HEK293 (cell line): ENCODE measurements at regions not wholly inside any gene's neighbourhood (a gene's known extent, or its start where the extent isn't known, plus 50 kb on each side); places are given as distances from the start of the nearest gene placed in this dataset.

Experiments
- CTCF ChIA-PET: fragments of 350-600 bp; formaldehyde crosslinking; extraction: SDS; loops from one replicate; lab custom pipeline; 2021; ENCODE audit warnings: antibody characterized with exemption; lab: Yijun Ruan, JAX
- POLR2A ChIA-PET: fragments of 300-600 bp; formaldehyde crosslinking; extraction: SDS; loops from one replicate; lab custom pipeline; 2020; ENCODE audit warnings: antibody characterized with exemption, inconsistent platforms; lab: Yijun Ruan, JAX
- H3K27ac ChIP-seq: fragments of 200-500 bp; sonication (Bioruptor generic); 2 replicates; pipeline ENCODE4 v1.5.1; 2014; ENCODE audit warnings: low read depth, low read length, control low read depth, inconsistent platforms; ENCODE audit errors: extremely low read depth
- H3K36me3 ChIP-seq, 2 experiments: fragments of 200-500 bp in 1 of 2; sonication (Bioruptor generic) in 1 of 2; 1 replicate in 1 of 2; 2 replicates in 1 of 2; pipeline ENCODE4 v1.5.1; 2014 to 2017; ENCODE audit warnings: inconsistent platforms in 2 of 2, low read length in 2 of 2; ENCODE audit not compliant: control insufficient read depth in 2 of 2, insufficient read depth in 1 of 2
- H3K4me1 ChIP-seq: fragments of 200-500 bp; sonication (Bioruptor generic); 2 replicates; pipeline ENCODE4 v1.5.1; 2014; ENCODE audit warnings: mild to moderate bottlenecking, low read length, inconsistent platforms; ENCODE audit not compliant: control insufficient read depth, insufficient read depth
- H3K4me3 ChIP-seq: 2 replicates; pipeline ENCODE4 v1.5.1; 2011; ENCODE audit warnings: low read depth, mild to moderate bottlenecking, control low read depth, low read length, moderate library complexity
- H3K9me3 ChIP-seq: fragments of 200-500 bp; sonication (Bioruptor generic); 2 replicates; pipeline ENCODE4 v1.5.1; 2014; ENCODE audit warnings: low read depth, low read length, inconsistent platforms; ENCODE audit not compliant: control insufficient read depth, insufficient read depth
- SP2 ChIP-seq: fragments of 450-650 bp; formaldehyde crosslinking; IDR thresholded peaks from 2 replicates; pipeline ENCODE4 v1.5.1; 2016; ENCODE audit warnings: missing biosample characterization, missing genetic modification characterization
- SP3 ChIP-seq: fragments of 450-650 bp; formaldehyde crosslinking; IDR thresholded peaks from 2 replicates; pipeline ENCODE4 v1.5.1; 2016; ENCODE audit warnings: missing biosample characterization, missing genetic modification characterization
- TCF7L2 ChIP-seq: IDR thresholded peaks from 2 replicates; pipeline ENCODE4 v1.6.1; 2011; ENCODE audit warnings: low read depth, mild to moderate bottlenecking, inconsistent platforms, low read length, moderate library complexity, borderline replicate concordance
- ZFP37 ChIP-seq: fragments of 450-650 bp; formaldehyde crosslinking; IDR thresholded peaks from 2 replicates; pipeline ENCODE4 v1.5.1; 2016; ENCODE audit warnings: missing biosample characterization, missing genetic modification characterization
- ZFP41 ChIP-seq: fragments of 450-650 bp; formaldehyde crosslinking; IDR thresholded peaks from 2 replicates; pipeline ENCODE4 v1.5.1; 2016; ENCODE audit warnings: missing biosample characterization, missing genetic modification characterization, borderline replicate concordance
- ZNF132 ChIP-seq: fragments of 450-650 bp; formaldehyde crosslinking; IDR thresholded peaks from 2 replicates; pipeline ENCODE4 v1.5.1; 2017; ENCODE audit warnings: missing biosample characterization, missing genetic modification characterization, borderline replicate concordance
- ZNF211 ChIP-seq: fragments of 450-650 bp; formaldehyde crosslinking; IDR thresholded peaks from 2 replicates; pipeline ENCODE4 v1.5.1; 2016; ENCODE audit warnings: low read depth, missing biosample characterization, missing genetic modification characterization
- ZNF214 ChIP-seq: fragments of 450-650 bp; formaldehyde crosslinking; IDR thresholded peaks from 2 replicates; pipeline ENCODE4 v1.5.1; 2017; ENCODE audit warnings: missing biosample characterization, mild to moderate bottlenecking, missing genetic modification characterization, borderline replicate concordance
- ZNF221 ChIP-seq: fragments of 450-650 bp; formaldehyde crosslinking; IDR thresholded peaks from 2 replicates; pipeline ENCODE4 v1.5.1; 2017; ENCODE audit warnings: missing biosample characterization, missing genetic modification characterization, borderline replicate concordance
- ZNF404 ChIP-seq: fragments of 450-650 bp; formaldehyde crosslinking; IDR thresholded peaks from 2 replicates; pipeline ENCODE4 v1.5.1; 2017; ENCODE audit warnings: missing biosample characterization, missing genetic modification characterization
- ZNF416 ChIP-seq: fragments of 450-650 bp; formaldehyde crosslinking; IDR thresholded peaks from 2 replicates; pipeline ENCODE4 v1.5.1; 2016; ENCODE audit warnings: missing biosample characterization, missing genetic modification characterization
- ZNF571 ChIP-seq: fragments of 450-650 bp; formaldehyde crosslinking; IDR thresholded peaks from 2 replicates; pipeline ENCODE4 v1.5.0; 2017; ENCODE audit warnings: missing biosample characterization, missing genetic modification characterization
- ZNF626 ChIP-seq: fragments of 450-650 bp; sonication (Bioruptor Pico); formaldehyde crosslinking; IDR thresholded peaks from 2 replicates; pipeline ENCODE4 v1.5.1; 2018; ENCODE audit warnings: missing biosample characterization, missing genetic modification characterization, inconsistent platforms
- TF ChIP-seq, protein P1 (sequence below): fragments of 450-650 bp; formaldehyde crosslinking; IDR thresholded peaks from 2 replicates; pipeline ENCODE4 v1.5.1; 2016; ENCODE audit warnings: missing biosample characterization, missing genetic modification characterization
- TF ChIP-seq, protein P2 (sequence below): fragments of 450-650 bp; formaldehyde crosslinking; IDR thresholded peaks from 2 replicates; pipeline ENCODE4 v1.5.1; 2016; ENCODE audit warnings: missing biosample characterization, missing genetic modification characterization
- TF ChIP-seq, protein P3 (sequence below): fragments of 450-650 bp; formaldehyde crosslinking; IDR thresholded peaks from 2 replicates; pipeline ENCODE4 v1.5.1; 2016; ENCODE audit warnings: missing biosample characterization, missing genetic modification characterization, low read depth
- TF ChIP-seq, protein P4 (sequence below): fragments of 450-650 bp; formaldehyde crosslinking; IDR thresholded peaks from 2 replicates; pipeline ENCODE4 v1.5.1; 2016; ENCODE audit warnings: missing biosample characterization, missing genetic modification characterization

DNA sequence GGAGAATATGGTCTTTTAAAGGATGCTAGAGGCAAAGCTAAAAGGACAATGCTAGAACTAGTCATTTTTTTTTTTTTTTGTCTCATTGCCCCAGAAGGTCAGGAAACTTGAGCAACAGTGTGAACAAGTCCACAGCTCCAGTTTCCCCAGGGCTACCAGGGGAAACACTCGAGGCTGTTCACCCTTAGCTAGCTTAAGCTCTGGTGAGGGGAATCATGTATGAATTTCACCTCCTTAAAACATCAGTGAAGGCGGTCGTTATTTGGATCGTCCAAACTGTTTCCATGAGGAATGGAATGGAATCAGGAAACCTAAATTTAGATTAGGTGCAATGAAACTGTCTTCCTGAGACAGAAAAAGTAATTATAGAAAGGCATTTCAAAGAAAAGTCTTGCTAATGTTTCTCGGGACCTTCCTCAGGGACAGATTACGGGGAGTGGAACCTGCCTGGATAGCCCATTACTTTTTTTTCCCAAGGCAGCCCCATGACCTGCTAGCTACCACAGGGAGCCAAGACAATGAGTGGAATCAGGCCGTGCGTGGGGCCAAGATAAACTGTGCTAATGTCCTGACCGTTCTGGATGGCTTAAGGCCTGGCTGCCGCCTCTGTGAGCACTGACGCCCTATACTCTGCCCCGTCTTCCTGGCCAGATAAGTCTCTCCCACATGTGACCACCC is 164.8 kb upstream of the SGK1 start:
- TF ChIP-seq ZNF626 (no peak), SP2 (no peak), ZNF571 (tag by site-specific recombination) (no peak), ZNF132 (tag by site-specific recombination) (no peak), TCF7L2 (no peak), ZNF211 (tag by site-specific recombination) (no peak), ZNF416 (no peak), ZNF221 (tag by site-specific recombination) (no peak), ZNF404 (tag by site-specific recombination) (no peak)
- Histone ChIP-seq H3K4me1 (no peaks in the 10 kb centered on the region), H3K36me3 (no peaks in the 10 kb centered on the region), H3K27ac (no peak overlapping the region), H3K9me3 (no peaks in the 10 kb centered on the region), H3K4me3 (no peak overlapping the region)
- POLR2A ChIA-PET, result no interaction called here
- CTCF ChIA-PET, result interaction anchor here (0.9 kb wide), 1 partner anchor 11 kb away, joined by 3 read pairs; no protein-coding TSS in a partner anchor

DNA sequence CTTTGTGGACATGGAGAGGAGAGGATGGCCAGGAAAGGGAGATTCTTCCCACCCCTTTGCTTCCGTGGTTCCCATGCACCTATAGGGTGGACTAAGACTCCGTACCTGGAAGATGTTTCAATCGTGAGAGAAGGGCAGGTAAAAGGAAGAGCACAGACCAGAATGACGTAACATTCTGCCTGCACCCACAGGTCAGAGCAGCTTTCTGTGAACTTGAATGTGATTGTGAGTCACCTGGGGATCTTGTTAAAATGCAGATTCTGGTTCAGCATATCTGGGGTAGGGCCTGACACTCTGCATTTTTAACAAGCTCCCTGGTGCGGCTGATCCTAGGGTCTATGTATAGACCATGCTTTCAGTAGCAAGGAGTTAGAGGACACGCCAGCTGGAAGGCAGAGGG is 164.1 kb upstream of the SGK1 start:
- Histone ChIP-seq H3K4me1 (no peaks in the 10 kb centered on the region), H3K27ac (no peak overlapping the region), H3K36me3 (no peaks in the 10 kb centered on the region), H3K4me3 (no peak overlapping the region), H3K9me3 (no peaks in the 10 kb centered on the region)
- ChIA-PET CTCF (interaction anchor here (0.7 to 0.9 kb wide), 2 partner anchors 12 to 99 kb away, joined by 3 read pairs; no protein-coding TSS in a partner anchor), POLR2A (no interaction called here)
- TF ChIP-seq, protein P1, sequence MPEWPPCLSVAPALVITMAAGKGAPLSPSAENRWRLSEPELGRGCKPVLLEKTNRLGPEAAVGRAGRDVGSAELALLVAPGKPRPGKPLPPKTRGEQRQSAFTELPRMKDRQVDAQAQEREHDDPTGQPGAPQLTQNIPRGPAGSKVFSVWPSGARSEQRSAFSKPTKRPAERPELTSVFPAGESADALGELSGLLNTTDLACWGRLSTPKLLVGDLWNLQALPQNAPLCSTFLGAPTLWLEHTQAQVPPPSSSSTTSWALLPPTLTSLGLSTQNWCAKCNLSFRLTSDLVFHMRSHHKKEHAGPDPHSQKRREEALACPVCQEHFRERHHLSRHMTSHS (tag by site-specific recombination), result no peak
- TF ChIP-seq, protein P2, sequence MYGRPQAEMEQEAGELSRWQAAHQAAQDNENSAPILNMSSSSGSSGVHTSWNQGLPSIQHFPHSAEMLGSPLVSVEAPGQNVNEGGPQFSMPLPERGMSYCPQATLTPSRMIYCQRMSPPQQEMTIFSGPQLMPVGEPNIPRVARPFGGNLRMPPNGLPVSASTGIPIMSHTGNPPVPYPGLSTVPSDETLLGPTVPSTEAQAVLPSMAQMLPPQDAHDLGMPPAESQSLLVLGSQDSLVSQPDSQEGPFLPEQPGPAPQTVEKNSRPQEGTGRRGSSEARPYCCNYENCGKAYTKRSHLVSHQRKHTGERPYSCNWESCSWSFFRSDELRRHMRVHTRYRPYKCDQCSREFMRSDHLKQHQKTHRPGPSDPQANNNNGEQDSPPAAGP (tag by site-specific recombination), result no peak
- TF ChIP-seq ZFP41 (tag by site-specific recombination), result no peak
- TF ChIP-seq SP3 (tag by site-specific recombination), result no peak
- TF ChIP-seq, protein P3, sequence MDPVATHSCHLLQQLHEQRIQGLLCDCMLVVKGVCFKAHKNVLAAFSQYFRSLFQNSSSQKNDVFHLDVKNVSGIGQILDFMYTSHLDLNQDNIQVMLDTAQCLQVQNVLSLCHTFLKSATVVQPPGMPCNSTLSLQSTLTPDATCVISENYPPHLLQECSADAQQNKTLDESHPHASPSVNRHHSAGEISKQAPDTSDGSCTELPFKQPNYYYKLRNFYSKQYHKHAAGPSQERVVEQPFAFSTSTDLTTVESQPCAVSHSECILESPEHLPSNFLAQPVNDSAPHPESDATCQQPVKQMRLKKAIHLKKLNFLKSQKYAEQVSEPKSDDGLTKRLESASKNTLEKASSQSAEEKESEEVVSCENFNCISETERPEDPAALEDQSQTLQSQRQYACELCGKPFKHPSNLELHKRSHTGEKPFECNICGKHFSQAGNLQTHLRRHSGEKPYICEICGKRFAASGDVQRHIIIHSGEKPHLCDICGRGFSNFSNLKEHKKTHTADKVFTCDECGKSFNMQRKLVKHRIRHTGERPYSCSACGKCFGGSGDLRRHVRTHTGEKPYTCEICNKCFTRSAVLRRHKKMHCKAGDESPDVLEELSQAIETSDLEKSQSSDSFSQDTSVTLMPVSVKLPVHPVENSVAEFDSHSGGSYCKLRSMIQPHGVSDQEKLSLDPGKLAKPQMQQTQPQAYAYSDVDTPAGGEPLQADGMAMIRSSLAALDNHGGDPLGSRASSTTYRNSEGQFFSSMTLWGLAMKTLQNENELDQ (tag by site-specific recombination), result no peak
- TF ChIP-seq ZNF214 (tag by site-specific recombination), result no peak
- no peak for TF ChIP-seq ZFP37 (tag by site-specific recombination)
- TF ChIP-seq, protein P4, sequence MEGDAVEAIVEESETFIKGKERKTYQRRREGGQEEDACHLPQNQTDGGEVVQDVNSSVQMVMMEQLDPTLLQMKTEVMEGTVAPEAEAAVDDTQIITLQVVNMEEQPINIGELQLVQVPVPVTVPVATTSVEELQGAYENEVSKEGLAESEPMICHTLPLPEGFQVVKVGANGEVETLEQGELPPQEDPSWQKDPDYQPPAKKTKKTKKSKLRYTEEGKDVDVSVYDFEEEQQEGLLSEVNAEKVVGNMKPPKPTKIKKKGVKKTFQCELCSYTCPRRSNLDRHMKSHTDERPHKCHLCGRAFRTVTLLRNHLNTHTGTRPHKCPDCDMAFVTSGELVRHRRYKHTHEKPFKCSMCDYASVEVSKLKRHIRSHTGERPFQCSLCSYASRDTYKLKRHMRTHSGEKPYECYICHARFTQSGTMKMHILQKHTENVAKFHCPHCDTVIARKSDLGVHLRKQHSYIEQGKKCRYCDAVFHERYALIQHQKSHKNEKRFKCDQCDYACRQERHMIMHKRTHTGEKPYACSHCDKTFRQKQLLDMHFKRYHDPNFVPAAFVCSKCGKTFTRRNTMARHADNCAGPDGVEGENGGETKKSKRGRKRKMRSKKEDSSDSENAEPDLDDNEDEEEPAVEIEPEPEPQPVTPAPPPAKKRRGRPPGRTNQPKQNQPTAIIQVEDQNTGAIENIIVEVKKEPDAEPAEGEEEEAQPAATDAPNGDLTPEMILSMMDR (tag by site-specific recombination), result no peak
